HG03442 (cell line): ENCODE measurements at regions not wholly inside any gene's neighbourhood (a gene's known extent, or its start where the extent isn't known, plus 50 kb on each side); places are given as distances from the start of the nearest gene placed in this dataset.

Experiments
- ATAC-seq: cut with Tn5 transposase; IDR thresholded peaks from one replicate; pipeline ENCODE4 v1.9.1; 2021; ENCODE audit warnings: mild to moderate bottlenecking, moderate library complexity; ENCODE audit not compliant: unreplicated experiment

DNA sequence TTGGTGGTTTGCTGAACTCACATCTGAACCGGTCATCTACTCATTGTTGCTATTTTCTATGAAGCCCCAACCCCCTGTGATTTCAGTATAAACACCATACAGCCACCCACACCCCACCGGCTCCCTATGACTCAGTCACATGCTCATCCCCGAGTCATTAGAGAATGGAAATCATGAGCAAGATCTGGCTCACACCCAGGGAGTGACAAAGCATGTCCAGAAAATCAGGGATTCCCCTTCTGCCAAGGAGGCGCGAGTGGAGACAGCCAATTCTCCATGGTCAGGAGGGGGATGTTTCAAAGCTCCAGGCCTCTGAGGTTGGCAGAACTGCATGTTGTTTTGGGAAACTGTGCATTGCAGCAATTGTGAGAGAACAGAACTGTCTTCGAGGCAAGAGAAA lies 657.5 kb upstream of the TBX3 start:
- no peak for ATAC-seq

DNA sequence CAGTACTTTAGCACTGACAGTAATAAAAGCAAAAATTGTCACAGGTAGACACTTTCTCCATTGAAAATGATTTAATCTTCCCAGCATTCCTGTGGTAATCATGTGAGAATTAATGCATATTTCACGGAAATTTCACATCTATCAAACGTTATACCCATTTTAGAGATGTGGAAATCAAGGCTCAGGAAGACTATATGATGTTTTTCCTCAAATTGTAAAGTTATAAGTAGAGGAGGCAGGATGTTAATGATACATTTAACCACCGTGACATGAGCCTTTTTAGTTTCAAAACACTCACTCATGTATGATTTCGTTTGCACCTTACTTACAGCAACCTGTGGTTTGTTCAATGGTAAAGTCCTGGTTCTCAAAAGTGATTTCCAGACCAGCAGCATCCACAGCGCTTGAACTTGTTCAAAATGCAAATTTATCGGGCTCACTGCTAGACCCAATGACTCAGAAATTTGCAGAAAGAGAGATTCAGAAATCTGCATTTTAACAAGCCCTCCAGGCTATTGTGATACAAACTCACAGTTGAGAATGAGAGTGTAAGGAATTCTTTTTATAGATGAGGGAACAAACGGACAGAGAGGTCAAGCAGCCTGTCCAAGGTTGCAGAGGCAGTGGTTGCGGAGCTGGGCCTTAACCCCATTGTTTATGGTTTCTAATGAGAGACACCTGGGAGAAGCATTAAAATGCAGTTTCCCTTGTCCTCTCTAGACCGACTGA lies 654.8 kb upstream of the TBX3 start:
- ATAC-seq = peak; percentile 61

GRCh38 chr12:115337693-115338543 lies 653.9 kb upstream of the TBX3 start:
- no peak for ATAC-seq

GRCh38 chr12:115336506-115336905 lies 652.5 kb upstream of the TBX3 start:
- no peak for ATAC-seq

DNA sequence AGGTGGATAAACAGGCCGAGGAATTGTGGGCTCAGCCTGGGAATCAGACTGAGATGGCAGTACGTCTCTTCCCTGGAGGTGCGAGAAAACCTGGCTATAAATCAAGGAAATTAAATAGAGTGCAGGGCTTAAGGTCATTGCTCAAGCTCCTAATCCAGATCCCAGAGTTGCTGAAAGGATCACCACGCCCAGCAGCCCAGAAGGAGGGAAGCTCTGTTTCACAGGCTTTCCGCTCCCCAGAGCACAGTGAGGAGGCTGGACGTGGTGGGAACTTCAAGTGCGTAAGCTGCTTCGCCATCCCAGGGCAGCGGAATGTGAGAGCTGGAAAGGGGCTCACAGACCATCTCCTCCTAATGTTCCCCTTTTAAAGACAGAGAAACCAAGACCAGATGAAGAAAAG lies 651.6 kb upstream of the TBX3 start:
- no peak for ATAC-seq

DNA sequence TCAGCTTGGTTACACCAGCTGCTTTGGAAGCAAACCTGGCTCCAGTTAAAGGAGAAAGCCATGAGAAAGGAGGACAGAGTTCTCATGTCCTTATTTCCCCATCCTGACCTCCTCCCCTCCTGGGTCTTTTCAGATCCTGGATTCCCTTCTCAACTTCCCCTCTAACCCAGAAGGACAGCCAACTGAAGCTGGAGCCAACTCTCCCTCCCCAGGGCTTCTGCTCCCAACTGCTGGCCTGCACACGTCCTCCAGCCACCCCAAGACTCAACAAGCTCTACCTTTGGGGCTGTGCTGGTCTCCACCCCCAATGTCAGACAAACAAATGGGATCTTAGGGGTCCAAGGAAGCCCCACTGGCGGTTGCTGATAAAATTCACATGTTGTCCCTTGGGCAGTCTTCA lies 651.1 kb upstream of the TBX3 start:
- no peak for ATAC-seq

DNA sequence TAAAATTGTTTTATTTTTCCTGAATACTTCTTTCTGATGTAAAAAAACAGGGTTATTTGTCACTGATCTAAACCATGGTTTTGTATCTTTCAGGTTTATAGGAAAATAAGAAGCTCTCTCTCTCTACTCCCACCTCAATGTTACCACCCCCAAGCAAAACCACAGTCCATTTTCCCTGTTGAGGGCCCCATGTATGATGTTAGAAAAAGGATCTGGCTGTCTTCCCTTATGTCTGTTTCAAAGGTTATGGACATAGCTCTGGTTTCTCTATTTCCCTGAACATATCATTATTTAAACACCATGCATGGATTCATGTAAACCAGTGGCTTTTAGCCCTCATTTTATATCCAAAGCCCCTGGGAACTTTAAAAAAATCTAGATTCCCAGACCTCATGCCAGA lies 649.0 kb upstream of the TBX3 start:
- no peak for ATAC-seq

- ATAC-seq = no peak
Measured at GRCh38 chr12:115325858-115326257, 641.9 kb upstream of the TBX3 start.

GRCh38 chr12:115324949-115325593 lies 641.1 kb upstream of the TBX3 start:
- ATAC-seq = no peak

GRCh38 chr12:115323223-115323905 lies 639.4 kb upstream of the TBX3 start:
- no peak for ATAC-seq

DNA sequence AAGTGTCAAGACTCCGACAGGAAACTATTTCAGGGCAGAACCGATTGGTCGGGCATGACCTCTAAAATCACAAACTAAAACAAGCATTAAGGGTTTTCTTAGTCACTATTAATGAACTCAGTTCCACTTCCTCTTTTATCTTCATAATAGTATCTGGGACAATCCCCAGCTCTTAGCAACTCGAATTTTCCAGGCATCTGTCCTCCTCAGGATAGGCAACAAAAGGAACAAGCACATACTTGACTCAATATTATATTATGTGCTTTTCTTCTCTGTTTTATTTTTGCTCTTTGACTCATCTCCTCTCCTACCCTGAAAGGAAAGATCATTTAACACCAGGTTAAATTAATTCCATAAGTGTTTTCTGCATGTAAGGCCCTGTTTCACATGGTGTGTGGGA lies 638.3 kb upstream of the TBX3 start:
- peak; percentile 88 for ATAC-seq

GRCh38 chr12:115320967-115321366 lies 637.0 kb upstream of the TBX3 start:
- ATAC-seq = no peak

- ATAC-seq = no peak
Measured at GRCh38 chr12:115320451-115320850, 636.5 kb upstream of the TBX3 start.

GRCh38 chr12:115319446-115320040 lies 635.6 kb upstream of the TBX3 start:
- ATAC-seq = no peak

DNA sequence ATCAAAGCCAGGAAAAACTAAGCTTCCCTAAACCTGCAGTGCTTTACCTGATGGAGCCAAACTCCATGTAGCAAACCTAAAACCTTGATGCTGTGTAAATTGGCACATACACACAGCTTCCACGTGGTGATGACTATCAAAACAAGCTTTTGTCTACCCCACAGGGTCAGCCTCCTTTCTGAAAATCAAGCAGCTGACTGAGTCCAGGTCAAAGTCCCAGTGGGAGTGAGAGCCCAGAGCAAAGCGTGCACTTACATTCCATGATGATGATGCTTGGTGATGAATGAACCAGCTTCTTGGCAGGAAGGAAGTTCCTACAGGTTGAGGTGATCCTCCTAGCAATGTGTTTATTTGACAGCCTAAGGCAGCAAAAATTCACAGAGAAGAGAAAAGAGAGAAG lies 630.0 kb upstream of the TBX3 start:
- no peak for ATAC-seq

GRCh38 chr12:115312901-115313300 lies 628.9 kb upstream of the TBX3 start:
- no peak for ATAC-seq

- ATAC-seq = no peak
Measured at GRCh38 chr12:115311875-115312274, 627.9 kb upstream of the TBX3 start.

DNA sequence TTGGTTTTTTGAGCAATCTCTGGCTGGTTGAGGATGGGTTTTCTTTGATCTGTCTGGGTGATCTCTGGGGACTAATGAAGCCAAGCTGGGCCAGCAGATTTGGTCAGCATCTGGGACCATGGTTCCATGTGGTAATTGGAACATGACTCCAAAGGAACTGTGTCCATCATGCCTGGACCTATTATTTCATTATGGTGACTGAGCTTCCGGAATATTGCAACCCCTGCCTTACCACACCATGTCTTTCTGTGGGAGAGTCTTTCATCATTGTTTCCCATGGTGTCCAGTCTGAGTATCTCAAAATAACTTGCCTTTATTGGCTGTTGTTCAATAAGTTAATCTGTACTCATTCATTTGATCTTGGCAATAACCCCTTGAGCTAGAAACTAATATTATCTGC lies 624.9 kb upstream of the TBX3 start:
- no peak for ATAC-seq

GRCh38 chr12:115306380-115306779 lies 622.4 kb upstream of the TBX3 start:
- ATAC-seq = no peak

DNA sequence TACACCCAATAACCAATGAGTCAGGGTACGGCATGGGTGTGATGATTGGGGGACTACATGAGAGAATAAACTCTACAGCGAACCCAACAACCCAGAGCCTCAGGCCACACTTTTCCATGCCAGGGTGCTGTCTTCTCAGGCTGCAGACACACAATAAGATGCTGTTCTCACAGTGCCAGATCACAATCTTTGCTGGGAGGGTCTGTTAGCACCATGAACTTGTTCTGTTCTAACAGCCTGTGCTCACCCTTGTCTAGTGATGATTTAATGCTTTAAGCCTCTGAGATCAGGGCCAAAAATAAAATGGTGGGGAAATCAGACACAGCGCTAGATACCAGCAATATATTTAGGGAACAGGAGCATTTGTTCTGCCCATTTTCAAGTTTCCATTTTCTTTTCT lies 621.9 kb upstream of the TBX3 start:
- ATAC-seq = no peak

DNA sequence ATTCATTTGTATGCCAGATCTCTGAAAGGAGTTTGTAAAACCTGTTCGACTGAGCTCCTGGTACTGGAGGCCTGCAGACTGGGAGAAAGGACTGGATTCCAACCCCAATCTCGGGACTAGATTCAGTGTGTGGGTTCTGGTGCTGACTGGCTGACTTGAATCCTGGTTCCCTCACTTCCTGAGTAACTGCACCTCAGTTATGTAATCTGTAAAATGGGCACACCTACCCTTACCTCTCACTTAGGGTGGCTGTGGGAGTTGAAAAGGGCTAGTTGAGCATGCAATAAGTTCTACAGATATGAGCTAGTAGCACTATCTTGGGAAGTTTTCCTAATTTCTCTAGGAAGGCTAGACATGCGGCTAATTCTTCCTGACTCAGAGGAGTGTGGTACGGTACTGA lies 621.3 kb upstream of the TBX3 start:
- no peak for ATAC-seq
